Liver (tissue), 3 donors: ENCODE measurements at regions not wholly inside any gene's neighbourhood (a gene's known extent, or its start where the extent isn't known, plus 50 kb on each side); places are given as distances from the start of the nearest gene placed in this dataset.

Experiments used
- FOXA1 ChIP-seq: IDR thresholded peaks from 2 replicates; pipeline ENCODE4 v1.6.1; 2016; ENCODE audit warnings: antibody characterized with exemption
- GABPA ChIP-seq, 2 donors: IDR thresholded peaks in 1 of 2; conservative IDR thresholded peaks in 1 of 2; 2 replicates each; pipeline ENCODE4 v1.6.1; 2016; ENCODE audit warnings: antibody characterized with exemption in 2 of 2, mild to moderate bottlenecking in 1 of 2, moderate library complexity in 1 of 2
- JUND ChIP-seq, 2 donors: IDR thresholded peaks; 2 replicates each; pipeline ENCODE4 v1.6.1; 2016; ENCODE audit warnings: antibody characterized with exemption in 2 of 2
- MAX ChIP-seq: IDR thresholded peaks from 2 replicates; pipeline ENCODE4 v1.6.1; 2016; ENCODE audit warnings: antibody characterized with exemption
- RAD21 ChIP-seq, 2 donors: IDR thresholded peaks; 2 replicates each; pipeline ENCODE4 v1.6.1; 2016; ENCODE audit warnings: antibody characterized with exemption in 2 of 2, mild to moderate bottlenecking in 2 of 2
- RXRA ChIP-seq, 2 donors: IDR thresholded peaks; 2 replicates each; pipeline ENCODE4 v1.6.1; 2017 to 2018; ENCODE audit warnings: antibody characterized with exemption in 2 of 2, mild to moderate bottlenecking in 1 of 2
- SP1 ChIP-seq: IDR thresholded peaks from 2 replicates; pipeline ENCODE4 v1.6.1; 2018; ENCODE audit warnings: antibody characterized with exemption, mild to moderate bottlenecking
- TAF1 ChIP-seq: conservative IDR thresholded peaks from 2 replicates; pipeline ENCODE4 v1.6.1; 2016; ENCODE audit warnings: antibody characterized with exemption, mild to moderate bottlenecking
- TF ChIP-seq, protein P1 (sequence below): fragments of 150-350 bp; IDR thresholded peaks from 2 replicates; pipeline ENCODE4 v1.5.1; 2017; ENCODE audit warnings: improper control_type of control experiment, low read depth, low read length; ENCODE audit not compliant: missing input control
- TF ChIP-seq, protein P2 (sequence below): IDR thresholded peaks from 2 replicates; pipeline ENCODE4 v1.6.1; 2016; ENCODE audit warnings: antibody characterized with exemption
- TF ChIP-seq, protein P3 (sequence below): IDR thresholded peaks from 2 replicates; pipeline ENCODE4 v1.6.1; 2016; ENCODE audit warnings: antibody characterized with exemption, mild to moderate bottlenecking
- TF ChIP-seq, protein P4 (sequence below): IDR thresholded peaks from 2 replicates; pipeline ENCODE4 v1.6.1; 2016; ENCODE audit warnings: antibody characterized with exemption
- donor health status: healthy.
- donor health status: healthy.

DNA sequence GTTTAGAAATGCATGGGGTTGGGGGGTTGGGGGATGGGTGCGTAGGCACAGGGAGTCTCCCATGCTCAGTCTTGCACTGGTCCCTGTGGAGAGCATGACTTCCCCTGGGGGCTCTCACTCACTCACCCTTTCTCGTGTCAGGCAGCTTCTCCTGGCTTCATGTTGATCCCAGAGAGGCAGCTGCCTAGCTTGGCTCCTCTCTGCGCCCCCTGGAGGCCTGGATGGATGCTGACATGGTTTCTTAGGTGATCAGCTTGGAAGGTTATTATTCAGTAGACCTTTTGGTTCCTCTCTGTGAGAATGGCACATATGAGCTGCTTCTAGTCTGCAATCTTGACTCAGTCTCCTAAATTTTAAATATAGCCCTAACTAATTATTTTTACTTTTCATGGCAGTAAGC, 109.3 kb upstream of the FAM83B start:
- TF ChIP-seq, protein P1, sequence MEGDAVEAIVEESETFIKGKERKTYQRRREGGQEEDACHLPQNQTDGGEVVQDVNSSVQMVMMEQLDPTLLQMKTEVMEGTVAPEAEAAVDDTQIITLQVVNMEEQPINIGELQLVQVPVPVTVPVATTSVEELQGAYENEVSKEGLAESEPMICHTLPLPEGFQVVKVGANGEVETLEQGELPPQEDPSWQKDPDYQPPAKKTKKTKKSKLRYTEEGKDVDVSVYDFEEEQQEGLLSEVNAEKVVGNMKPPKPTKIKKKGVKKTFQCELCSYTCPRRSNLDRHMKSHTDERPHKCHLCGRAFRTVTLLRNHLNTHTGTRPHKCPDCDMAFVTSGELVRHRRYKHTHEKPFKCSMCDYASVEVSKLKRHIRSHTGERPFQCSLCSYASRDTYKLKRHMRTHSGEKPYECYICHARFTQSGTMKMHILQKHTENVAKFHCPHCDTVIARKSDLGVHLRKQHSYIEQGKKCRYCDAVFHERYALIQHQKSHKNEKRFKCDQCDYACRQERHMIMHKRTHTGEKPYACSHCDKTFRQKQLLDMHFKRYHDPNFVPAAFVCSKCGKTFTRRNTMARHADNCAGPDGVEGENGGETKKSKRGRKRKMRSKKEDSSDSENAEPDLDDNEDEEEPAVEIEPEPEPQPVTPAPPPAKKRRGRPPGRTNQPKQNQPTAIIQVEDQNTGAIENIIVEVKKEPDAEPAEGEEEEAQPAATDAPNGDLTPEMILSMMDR: peak; percentile 19
- no peak for TF ChIP-seq MAX
- TF ChIP-seq, protein P2, sequence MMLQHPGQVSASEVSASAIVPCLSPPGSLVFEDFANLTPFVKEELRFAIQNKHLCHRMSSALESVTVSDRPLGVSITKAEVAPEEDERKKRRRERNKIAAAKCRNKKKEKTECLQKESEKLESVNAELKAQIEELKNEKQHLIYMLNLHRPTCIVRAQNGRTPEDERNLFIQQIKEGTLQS: no peak
- TF ChIP-seq JUND (IDR thresholded peaks at IDR 0.05): no peak
- peak; percentile 9 to 56 for TF ChIP-seq RAD21 (IDR thresholded peaks at IDR 0.05)
- TF ChIP-seq GABPA (IDR thresholded peaks at IDR 0.05 in 1 of 2, conservative IDR thresholded peaks at IDR 0.05 in 1 of 2): no peak
- no peak for TF ChIP-seq TAF1
- TF ChIP-seq, protein P3, sequence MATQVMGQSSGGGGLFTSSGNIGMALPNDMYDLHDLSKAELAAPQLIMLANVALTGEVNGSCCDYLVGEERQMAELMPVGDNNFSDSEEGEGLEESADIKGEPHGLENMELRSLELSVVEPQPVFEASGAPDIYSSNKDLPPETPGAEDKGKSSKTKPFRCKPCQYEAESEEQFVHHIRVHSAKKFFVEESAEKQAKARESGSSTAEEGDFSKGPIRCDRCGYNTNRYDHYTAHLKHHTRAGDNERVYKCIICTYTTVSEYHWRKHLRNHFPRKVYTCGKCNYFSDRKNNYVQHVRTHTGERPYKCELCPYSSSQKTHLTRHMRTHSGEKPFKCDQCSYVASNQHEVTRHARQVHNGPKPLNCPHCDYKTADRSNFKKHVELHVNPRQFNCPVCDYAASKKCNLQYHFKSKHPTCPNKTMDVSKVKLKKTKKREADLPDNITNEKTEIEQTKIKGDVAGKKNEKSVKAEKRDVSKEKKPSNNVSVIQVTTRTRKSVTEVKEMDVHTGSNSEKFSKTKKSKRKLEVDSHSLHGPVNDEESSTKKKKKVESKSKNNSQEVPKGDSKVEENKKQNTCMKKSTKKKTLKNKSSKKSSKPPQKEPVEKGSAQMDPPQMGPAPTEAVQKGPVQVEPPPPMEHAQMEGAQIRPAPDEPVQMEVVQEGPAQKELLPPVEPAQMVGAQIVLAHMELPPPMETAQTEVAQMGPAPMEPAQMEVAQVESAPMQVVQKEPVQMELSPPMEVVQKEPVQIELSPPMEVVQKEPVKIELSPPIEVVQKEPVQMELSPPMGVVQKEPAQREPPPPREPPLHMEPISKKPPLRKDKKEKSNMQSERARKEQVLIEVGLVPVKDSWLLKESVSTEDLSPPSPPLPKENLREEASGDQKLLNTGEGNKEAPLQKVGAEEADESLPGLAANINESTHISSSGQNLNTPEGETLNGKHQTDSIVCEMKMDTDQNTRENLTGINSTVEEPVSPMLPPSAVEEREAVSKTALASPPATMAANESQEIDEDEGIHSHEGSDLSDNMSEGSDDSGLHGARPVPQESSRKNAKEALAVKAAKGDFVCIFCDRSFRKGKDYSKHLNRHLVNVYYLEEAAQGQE: no peak
- TF ChIP-seq, protein P4, sequence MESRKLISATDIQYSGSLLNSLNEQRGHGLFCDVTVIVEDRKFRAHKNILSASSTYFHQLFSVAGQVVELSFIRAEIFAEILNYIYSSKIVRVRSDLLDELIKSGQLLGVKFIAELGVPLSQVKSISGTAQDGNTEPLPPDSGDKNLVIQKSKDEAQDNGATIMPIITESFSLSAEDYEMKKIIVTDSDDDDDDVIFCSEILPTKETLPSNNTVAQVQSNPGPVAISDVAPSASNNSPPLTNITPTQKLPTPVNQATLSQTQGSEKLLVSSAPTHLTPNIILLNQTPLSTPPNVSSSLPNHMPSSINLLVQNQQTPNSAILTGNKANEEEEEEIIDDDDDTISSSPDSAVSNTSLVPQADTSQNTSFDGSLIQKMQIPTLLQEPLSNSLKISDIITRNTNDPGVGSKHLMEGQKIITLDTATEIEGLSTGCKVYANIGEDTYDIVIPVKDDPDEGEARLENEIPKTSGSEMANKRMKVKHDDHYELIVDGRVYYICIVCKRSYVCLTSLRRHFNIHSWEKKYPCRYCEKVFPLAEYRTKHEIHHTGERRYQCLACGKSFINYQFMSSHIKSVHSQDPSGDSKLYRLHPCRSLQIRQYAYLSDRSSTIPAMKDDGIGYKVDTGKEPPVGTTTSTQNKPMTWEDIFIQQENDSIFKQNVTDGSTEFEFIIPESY: no peak
- TF ChIP-seq SP1: no peak
- no peak for TF ChIP-seq FOXA1
- TF ChIP-seq RXRA (IDR thresholded peaks at IDR 0.05): no peak
